ENCODE measurements at regions not wholly inside any gene's neighbourhood (a gene's known extent, or its start where the extent isn't known, plus 50 kb on each side); places are given as distances from the start of the nearest gene placed in this dataset.

- Histone ChIP-seq H3K79me2 (ENCODE audit: control insufficient read depth, insufficient read depth, low read length) (no peaks in the 10 kb centered on the region), H2AFZ (ENCODE audit: control insufficient read depth, low read length) (no peak overlapping the region), H3K27me3 (ENCODE audit: control insufficient read depth, extremely low read depth, insufficient read depth, low read length) (no peaks in the 10 kb centered on the region), H3K4me3 (ENCODE audit: control insufficient read depth in 2 of 3, extremely low read depth in 1 of 3, insufficient read depth in 2 of 3, low read depth in 1 of 3, low read length in 3 of 3) (no peak overlapping the region), H3K27ac (ENCODE audit: control insufficient read depth, insufficient read depth, low read length) (no peak overlapping the region), H3K4me1 (ENCODE audit: control insufficient read depth, extremely low read depth, insufficient read depth, low read length) (peaks cover 36% of the 10 kb centered on the region), H3K4me2 (ENCODE audit: control insufficient read depth, extremely low read depth, insufficient read depth, low read depth, low read length) (no peak overlapping the region), H3K9me1 (ENCODE audit: control insufficient read depth, extremely low read depth, insufficient read depth, low read length) (no peaks in the 10 kb centered on the region), H3K36me3 (ENCODE audit: control insufficient read depth in 2 of 2, extremely low read depth in 1 of 2, insufficient read depth in 2 of 2, low read length in 2 of 2) (no peaks in the 10 kb centered on the region), H3K9ac (ENCODE audit: control insufficient read depth, extremely low read depth, insufficient read depth, low read length) (no peak overlapping the region), H4K20me1 (ENCODE audit: control insufficient read depth, extremely low read depth, insufficient read depth, low read length) (no peaks in the 10 kb centered on the region), H3K9me3 (ENCODE audit: control insufficient read depth, low read depth, low read length) (peaks cover 2% of the 10 kb centered on the region)
- FAIRE-seq (no peak), DNase-seq (ENCODE audit: low read depth, low spot score) (no peak)
- dilution Hi-C loops (cut with MboI; ENCODE audit: extremely low pct_ligation_motif_present, low sequenced_read_pairs) = no loop called here
- no peak for TF ChIP-seq CTCF (optimal IDR thresholded peaks at IDR 0.05 in 1 of 3, IDR thresholded peaks at IDR 0.05 in 1 of 3, conservative IDR thresholded peaks at IDR 0.05 in 1 of 3; ENCODE audit: extremely low read depth in 1 of 3, insufficient read depth in 2 of 3, low read length in 3 of 3)
Observed at GRCh38 chr3:170705131-170705530, 119.3 kb upstream of the SLC7A14 start.

GRCh38 chr3:170703121-170703588 lies 117.3 kb upstream of the SLC7A14 start:
- Histone ChIP-seq H3K4me1 (ENCODE audit: control insufficient read depth, extremely low read depth, insufficient read depth, low read length) (peaks cover 23% of the 10 kb centered on the region), H3K9me1 (ENCODE audit: control insufficient read depth, extremely low read depth, insufficient read depth, low read length) (no peaks in the 10 kb centered on the region), H3K27ac (ENCODE audit: control insufficient read depth, insufficient read depth, low read length) (peak overlapping the region; percentile 33), H3K36me3 (ENCODE audit: control insufficient read depth in 2 of 2, extremely low read depth in 1 of 2, insufficient read depth in 2 of 2, low read length in 2 of 2) (no peaks in the 10 kb centered on the region), H3K4me3 (ENCODE audit: control insufficient read depth in 2 of 3, extremely low read depth in 1 of 3, insufficient read depth in 2 of 3, low read depth in 1 of 3, low read length in 3 of 3) (no peak overlapping the region), H3K9ac (ENCODE audit: control insufficient read depth, extremely low read depth, insufficient read depth, low read length) (no peak overlapping the region), H3K4me2 (ENCODE audit: control insufficient read depth, extremely low read depth, insufficient read depth, low read depth, low read length) (no peak overlapping the region), H3K79me2 (ENCODE audit: control insufficient read depth, insufficient read depth, low read length) (no peaks in the 10 kb centered on the region), H3K27me3 (ENCODE audit: control insufficient read depth, extremely low read depth, insufficient read depth, low read length) (no peaks in the 10 kb centered on the region), H3K9me3 (ENCODE audit: control insufficient read depth, low read depth, low read length) (no peaks in the 10 kb centered on the region), H2AFZ (ENCODE audit: control insufficient read depth, low read length) (peak overlapping the region; percentile 63), H4K20me1 (ENCODE audit: control insufficient read depth, extremely low read depth, insufficient read depth, low read length) (no peaks in the 10 kb centered on the region)
- TF ChIP-seq EZH2 (IDR thresholded peaks at IDR 0.05; ENCODE audit: low read length) (no peak), CTCF (optimal IDR thresholded peaks at IDR 0.05 in 1 of 3, IDR thresholded peaks at IDR 0.05 in 1 of 3, conservative IDR thresholded peaks at IDR 0.05 in 1 of 3; ENCODE audit: extremely low read depth in 1 of 3, insufficient read depth in 2 of 3, low read length in 3 of 3) (no peak)
- dilution Hi-C loops (cut with MboI; ENCODE audit: extremely low pct_ligation_motif_present, low sequenced_read_pairs) = no loop called here
- FAIRE-seq = peak; percentile 91
- no peak for DNase-seq (ENCODE audit: low read depth, low spot score)
